Heart left ventricle (tissue), 16 donors: ENCODE measurements at regions not wholly inside any gene's neighbourhood (a gene's known extent, or its start where the extent isn't known, plus 50 kb on each side); places are given as distances from the start of the nearest gene placed in this dataset.

ENCODE experiments used
- ATAC-seq, 4 donors: fragments of 200-7000 bp; cut with Tn5 transposase; one replicate each; pipeline ENCODE4 v1.9.1; 2020 to 2022; ENCODE audit warnings: moderate library complexity in 4 of 4, mild to moderate bottlenecking in 3 of 4, moderate number of reproducible peaks in 1 of 4
- DNase-seq, 5 donors: peaks; one replicate each; pipeline ENCODE4 v3.0.0-alpha.2; 2020
- H3K27ac ChIP-seq, 12 donors: fragments of 200-600 bp; sonication (generic) in 4 of 12; one replicate each; pipeline versions ENCODE4 v1.5.0 to v1.8.0; 2016 to 2022; ENCODE audit warnings: mild to moderate bottlenecking in 2 of 12
- H3K27me3 ChIP-seq, 9 donors: fragments of 200-600 bp; sonication (generic) in 2 of 9; one replicate each; pipeline versions ENCODE4 v1.5.1 to v1.8.0; 2016 to 2022; ENCODE audit warnings: mild to moderate bottlenecking in 3 of 9
- H3K36me3 ChIP-seq, 9 donors: fragments of 200-600 bp; sonication (generic) in 2 of 9; one replicate each; pipeline versions ENCODE4 v1.5.0 to v1.8.0; 2018 to 2022; ENCODE audit warnings: mild to moderate bottlenecking in 2 of 9
- H3K4me1 ChIP-seq, 12 donors: fragments of 200-600 bp; sonication (generic) in 4 of 12; one replicate each; pipeline versions ENCODE4 v1.5.0 to v1.8.0; 2016 to 2022; ENCODE audit warnings: mild to moderate bottlenecking in 3 of 12
- H3K4me3 ChIP-seq, 12 donors: fragments of 200-600 bp; sonication (generic) in 4 of 12; one replicate each; pipeline versions ENCODE4 v1.5.0 to v1.8.0; 2017 to 2022; ENCODE audit warnings: mild to moderate bottlenecking in 9 of 12, moderate library complexity in 4 of 12
- H3K9me3 ChIP-seq, 12 donors: fragments of 200-600 bp; sonication (generic) in 4 of 12; one replicate each; pipeline versions ENCODE4 v1.5.0 to v1.8.0; 2016 to 2022; ENCODE audit warnings: mild to moderate bottlenecking in 1 of 12
- POLR2A ChIP-seq, 2 donors: fragments of 450-650 bp; IDR thresholded peaks; one replicate each; pipeline ENCODE4 v1.6.1; 2017; ENCODE audit warnings: antibody characterized with exemption in 2 of 2, mild to moderate bottlenecking in 2 of 2, moderate library complexity in 2 of 2
- WGBS, 4 donors: extraction: QIAGEN DNeasy Blood & Tissue Kit in 2 of 4; methylation state at CpG; one replicate each; pipeline versions ENCODE4 v1.1.5 to v1.1.7; 2013 to 2018; 5-methylcytosine and 5-hydroxymethylcytosine counted together
- intact Hi-C, 10 donors: fragments of 100-400 bp; cut with DNase I; formaldehyde crosslinking; loops; one replicate each; pipeline versions ENCODE4 v1.11.1 to v1.14.2; 2022
- TF ChIP-seq, protein P1 (sequence below), 12 donors: fragments of 200-600 bp; sonication (generic) in 4 of 12; IDR thresholded peaks; one replicate each; pipeline versions ENCODE4 v1.5.0 to v1.8.0; 2018 to 2022; ENCODE audit warnings: antibody characterized with exemption in 12 of 12, mild to moderate bottlenecking in 5 of 12
- donor health status: ischemic (EF 13 %, LVEDD 7.1; RV severe dilation, severe dysfunction).
- donor health status: healthy with polysubstance abuse.
- donor health status: DM: no; HTN: yes; CAD: no.
- donor health status: DM: no; HTN: no; CAD: no.
- donor health status: ischemic (EF 25% LVEDD 6.9; RV normal size, moderate dysfunction).
- donor health status: ischemic (EF 25% LVEDD 5.7; RV mildly dilated, moderate dysfunction).
- donor health status: healthy.
- donor health status: DM: yes; HTN: yes; CAD: no.
- donor health status: ischemic (EF 35%, LVEDD 5.7; RV mildly dilated, moderate dysfunction).
- donor health status: nonischemic (EF 11% LVEDD 7.7; RV severe dilation, severe dysfunction).
- donor health status: DM: yes; HTN: yes; CAD: no.
- donor health status: PGD.
- donor health status: ischemic (EF 29% LVEDD 5.4; RV normal size, mild dysfunction).
- donor health status: nonischemic (EF 23%, LVEDD 6.1; RV moderate dilation, normal function).

GRCh38 chr14:30283822-30284446, 275.0 kb upstream of the G2E3 start:
- intact Hi-C loops, result no loop called here
- 40 to 46% (median 46%) methylated on average over 2 of the region's 2 CpGs for WGBS, 4 donors
- Histone ChIP-seq H3K36me3 (no peaks in the 10 kb centered on the region), H3K9me3 (peaks cover 0 to 6% (median 0%) of the 10 kb centered on the region in 12 donors), H3K27ac (no peak overlapping the region), H3K4me3 (no peak overlapping the region), H3K4me1 (no peaks in the 10 kb centered on the region), H3K27me3 (no peaks in the 10 kb centered on the region)
- ATAC-seq (no peak), DNase-seq (no peak)
- TF ChIP-seq, protein P1, sequence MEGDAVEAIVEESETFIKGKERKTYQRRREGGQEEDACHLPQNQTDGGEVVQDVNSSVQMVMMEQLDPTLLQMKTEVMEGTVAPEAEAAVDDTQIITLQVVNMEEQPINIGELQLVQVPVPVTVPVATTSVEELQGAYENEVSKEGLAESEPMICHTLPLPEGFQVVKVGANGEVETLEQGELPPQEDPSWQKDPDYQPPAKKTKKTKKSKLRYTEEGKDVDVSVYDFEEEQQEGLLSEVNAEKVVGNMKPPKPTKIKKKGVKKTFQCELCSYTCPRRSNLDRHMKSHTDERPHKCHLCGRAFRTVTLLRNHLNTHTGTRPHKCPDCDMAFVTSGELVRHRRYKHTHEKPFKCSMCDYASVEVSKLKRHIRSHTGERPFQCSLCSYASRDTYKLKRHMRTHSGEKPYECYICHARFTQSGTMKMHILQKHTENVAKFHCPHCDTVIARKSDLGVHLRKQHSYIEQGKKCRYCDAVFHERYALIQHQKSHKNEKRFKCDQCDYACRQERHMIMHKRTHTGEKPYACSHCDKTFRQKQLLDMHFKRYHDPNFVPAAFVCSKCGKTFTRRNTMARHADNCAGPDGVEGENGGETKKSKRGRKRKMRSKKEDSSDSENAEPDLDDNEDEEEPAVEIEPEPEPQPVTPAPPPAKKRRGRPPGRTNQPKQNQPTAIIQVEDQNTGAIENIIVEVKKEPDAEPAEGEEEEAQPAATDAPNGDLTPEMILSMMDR (IDR thresholded peaks at IDR 0.05), result peak in 9 of 12 donors; percentile 16 to 54 (median 43)
- no peak for TF ChIP-seq POLR2A (IDR thresholded peaks at IDR 0.05)

GRCh38 chr14:30284808-30285207, 274.1 kb upstream of the G2E3 start:
- Histone ChIP-seq H3K36me3 (no peaks in the 10 kb centered on the region), H3K4me3 (no peak overlapping the region), H3K27ac (no peak overlapping the region), H3K9me3 (peaks cover 0 to 6% (median 0%) of the 10 kb centered on the region in 12 donors), H3K4me1 (no peaks in the 10 kb centered on the region), H3K27me3 (no peaks in the 10 kb centered on the region)
- intact Hi-C loops, result no loop called here
- WGBS, 4 donors, result 83 to 88% (median 86%) methylated on average over 4 of the region's 4 CpGs
- no peak for ATAC-seq
- no peak for DNase-seq
- TF ChIP-seq POLR2A (IDR thresholded peaks at IDR 0.05), result no peak
- TF ChIP-seq, protein P1 (IDR thresholded peaks at IDR 0.05), result no peak

DNA sequence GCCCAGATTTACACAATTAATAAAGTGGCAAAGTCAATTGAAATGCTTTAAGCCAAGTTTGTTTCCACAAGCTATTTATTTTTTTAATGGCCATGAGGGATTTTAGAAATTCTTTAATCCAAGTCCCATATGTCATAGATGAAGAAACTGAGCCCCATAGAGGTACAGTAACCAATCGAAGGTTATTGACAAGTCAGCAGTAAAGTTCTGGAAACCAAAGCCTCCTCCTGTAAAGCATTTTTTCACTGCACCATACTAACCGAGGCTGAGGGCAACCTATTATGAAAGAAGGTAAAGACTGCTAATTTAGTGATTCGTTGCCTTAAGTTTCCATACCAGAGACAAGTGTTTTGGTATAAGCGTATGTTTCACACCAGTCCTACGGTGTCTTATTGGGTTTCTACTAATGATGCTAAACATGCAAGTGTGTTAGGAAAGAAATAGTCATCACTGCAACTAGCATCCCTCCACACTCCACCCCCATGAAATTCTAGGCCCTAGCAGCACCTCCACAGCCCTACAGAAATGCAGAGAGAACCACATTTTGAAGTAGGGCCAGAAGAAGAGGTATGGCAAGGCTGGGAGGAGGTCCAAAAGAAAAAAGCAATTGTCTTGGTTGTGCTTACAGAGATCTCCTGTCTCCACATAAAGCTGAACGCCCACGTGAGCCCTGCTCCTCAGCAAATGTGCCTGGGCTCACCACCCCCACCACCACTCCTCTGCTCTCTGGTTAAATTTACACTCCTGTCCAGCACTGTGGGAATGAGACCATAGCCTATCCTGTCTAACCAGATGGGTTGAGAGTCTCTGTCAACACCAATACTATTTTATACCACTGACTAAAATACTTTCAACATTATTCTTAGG, 271.1 kb upstream of the G2E3 start:
- 81 to 83% (median 83%) methylated on average over 7 of the region's 7 CpGs for WGBS, 4 donors
- Histone ChIP-seq H3K4me3 (no peak overlapping the region), H3K36me3 (no peaks in the 10 kb centered on the region), H3K4me1 (no peaks in the 10 kb centered on the region), H3K27ac (no peak overlapping the region), H3K9me3 (no peaks in the 10 kb centered on the region), H3K27me3 (no peaks in the 10 kb centered on the region)
- TF ChIP-seq POLR2A (IDR thresholded peaks at IDR 0.05), result no peak
- TF ChIP-seq, protein P1 (IDR thresholded peaks at IDR 0.05), result no peak
- intact Hi-C loops, result no loop called here
- ATAC-seq (no peak), DNase-seq (no peak)

GRCh38 chr14:30290001-30290400, 269.0 kb upstream of the G2E3 start:
- no peaks in the 10 kb centered on the region for H3K9me3 ChIP-seq
- no peak overlapping the region for H3K4me3 ChIP-seq
- ATAC-seq (no peak), DNase-seq (no peak)
- no peaks in the 10 kb centered on the region for H3K4me1 ChIP-seq
- intact Hi-C loops, result no loop called here
- WGBS, 4 donors, result 44 to 68% (median 54%) methylated on average over 3 of the region's 3 CpGs
- TF ChIP-seq POLR2A (IDR thresholded peaks at IDR 0.05), result no peak
- TF ChIP-seq, protein P1 (IDR thresholded peaks at IDR 0.05), result no peak
- H3K27me3 ChIP-seq, result no peaks in the 10 kb centered on the region
- H3K36me3 ChIP-seq, result no peaks in the 10 kb centered on the region
- H3K27ac ChIP-seq, result no peak overlapping the region
